Ovary (tissue), 3 donors: ENCODE measurements at regions not wholly inside any gene's neighbourhood (a gene's known extent, or its start where the extent isn't known, plus 50 kb on each side); places are given as distances from the start of the nearest gene placed in this dataset.

Experiments used
- CTCF ChIP-seq, 3 donors: fragments of 450-650 bp in 2 of 3; fragments of 200-600 bp in 1 of 3; IDR thresholded peaks; one replicate each; pipeline versions ENCODE4 v1.5.1 to v1.8.0; 2016 to 2022; ENCODE audit warnings: antibody characterized with exemption in 3 of 3, mild to moderate bottlenecking in 1 of 3
- EP300 ChIP-seq: sonication (generic); formaldehyde crosslinking; IDR thresholded peaks from one replicate; pipeline ENCODE4 v1.6.1; 2017; ENCODE audit warnings: antibody characterized with exemption
- donor health status: DM: no; HTN: no; CAD: no.

- TF ChIP-seq EP300, result no peak
- no peak for TF ChIP-seq CTCF (IDR thresholded peaks at IDR 0.05)
Measured at GRCh38 chr3:109563149-109563548, 225.8 kb upstream of the DPPA4 start.
